ENCODE measurements at regions not wholly inside any gene's neighbourhood (a gene's known extent, or its start where the extent isn't known, plus 50 kb on each side); places are given as distances from the start of the nearest gene placed in this dataset.

DNA sequence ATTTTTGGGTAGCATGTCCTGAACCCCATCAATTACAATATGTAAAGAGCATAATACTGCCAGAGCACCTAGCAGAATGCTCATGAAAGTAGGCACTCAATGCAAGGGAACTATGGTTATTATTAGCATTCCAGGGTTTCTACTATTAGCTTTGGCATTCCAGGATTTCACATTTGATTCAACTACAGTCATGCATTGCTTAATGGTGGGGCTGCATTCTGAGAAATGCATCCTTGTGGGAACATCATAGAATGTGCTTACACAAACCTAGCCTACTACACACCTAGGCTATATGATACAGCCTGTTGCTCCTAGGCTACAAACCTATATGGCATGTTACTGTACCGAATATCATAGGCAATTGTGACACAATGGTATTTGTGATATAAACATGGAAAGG, 247.8 kb downstream of the CD83 start:
- no peak for DNase-seq

DNA sequence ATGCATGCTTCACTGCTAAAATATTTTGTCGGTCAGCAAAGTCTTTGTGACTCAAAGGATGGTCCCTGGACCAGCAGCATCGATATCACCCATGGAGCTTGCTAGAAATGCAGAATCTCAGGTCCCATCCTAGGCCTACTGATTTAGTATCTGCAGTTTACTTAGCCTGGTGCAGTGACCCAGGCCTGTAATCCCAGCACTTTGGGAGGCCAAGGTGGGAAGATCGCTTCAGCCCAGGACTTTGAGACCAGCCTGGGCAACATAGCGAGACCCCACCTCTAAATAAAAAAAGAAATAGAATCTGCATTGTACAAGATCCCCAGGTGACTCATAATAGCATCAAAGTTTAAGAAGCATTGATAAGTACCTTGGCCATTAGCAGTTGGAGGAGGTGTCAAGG, 248.7 kb downstream of the CD83 start:
- no peak for DNase-seq

DNA sequence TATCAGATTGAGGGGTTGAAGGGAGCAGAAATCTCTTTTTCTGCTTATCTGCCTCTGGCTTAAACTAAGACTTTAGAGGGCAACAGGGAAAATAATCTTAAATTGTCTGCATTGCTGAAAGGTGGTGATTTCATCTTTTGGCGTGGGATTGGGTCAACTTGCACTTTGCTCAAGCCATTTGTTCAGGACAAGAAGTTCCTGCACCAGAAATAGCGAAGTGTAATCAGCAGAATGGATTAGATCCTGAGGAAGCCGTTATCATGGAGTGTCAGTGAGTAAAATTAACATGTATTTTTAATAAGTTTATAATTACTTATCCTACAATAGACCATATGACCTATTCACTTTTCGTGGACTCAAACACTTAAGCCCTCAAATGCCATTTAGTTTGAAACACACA, 249.3 kb downstream of the CD83 start:
- no peak for DNase-seq

DNA sequence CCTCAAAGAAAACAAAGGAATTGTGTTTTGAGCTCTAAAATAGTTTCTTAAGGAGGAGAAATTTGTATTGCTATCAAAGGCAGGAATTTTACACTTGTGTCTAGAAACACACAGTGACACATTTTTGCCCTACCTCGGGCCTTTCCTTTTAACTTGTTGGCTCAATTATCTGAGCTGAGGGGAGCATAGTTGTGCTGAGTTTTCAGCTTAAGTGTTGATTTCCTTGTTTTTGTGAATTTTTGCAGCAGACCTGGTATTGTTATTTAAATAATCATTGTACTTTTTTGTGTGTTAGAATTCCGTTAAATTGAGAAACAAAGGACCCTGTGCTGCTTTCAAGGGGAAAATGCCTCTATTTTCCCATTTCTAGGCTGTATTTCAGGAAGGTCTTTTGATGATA, 249.7 kb downstream of the CD83 start:
- DNase-seq: no peak

DNA sequence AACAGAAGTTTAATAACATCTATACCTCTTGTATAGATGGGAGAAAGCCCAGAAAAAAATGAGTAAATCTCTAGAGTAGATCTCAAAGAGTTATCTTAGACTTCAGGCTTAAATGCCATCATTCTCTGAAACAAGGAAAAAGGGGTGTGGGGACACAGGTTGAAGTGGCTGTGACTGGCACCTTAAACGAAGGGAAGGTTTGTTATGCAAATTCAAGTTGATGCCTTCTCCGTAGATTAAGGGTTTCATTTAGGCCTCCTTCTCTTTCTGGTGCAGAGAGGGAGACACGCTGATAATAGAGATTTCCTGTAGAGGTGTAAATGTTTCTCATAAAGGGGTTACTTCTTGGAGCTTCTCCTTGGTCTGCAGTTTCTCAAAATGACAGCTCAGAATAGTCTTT, 252.1 kb downstream of the CD83 start:
- DNase-seq: no peak

DNA sequence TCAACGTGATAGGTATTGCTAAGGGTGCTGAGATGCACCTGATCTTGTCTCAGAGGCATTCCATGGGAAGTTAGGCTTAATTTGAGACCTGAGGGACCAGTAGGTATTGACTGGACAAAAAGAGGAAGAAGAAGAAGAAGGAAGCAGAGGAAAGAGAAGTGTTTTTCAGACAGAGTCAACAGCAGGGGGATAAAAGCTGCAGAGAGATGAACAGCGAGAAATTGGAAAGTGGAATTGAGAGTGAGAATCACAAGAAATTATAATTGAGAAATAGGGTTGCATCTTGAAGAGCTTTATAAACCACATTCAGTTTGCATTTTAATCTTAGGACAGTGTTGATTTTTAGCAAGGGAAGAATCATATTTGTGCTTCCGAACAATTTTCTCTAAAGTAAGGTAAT, 254.0 kb downstream of the CD83 start:
- no peak for DNase-seq

DNA sequence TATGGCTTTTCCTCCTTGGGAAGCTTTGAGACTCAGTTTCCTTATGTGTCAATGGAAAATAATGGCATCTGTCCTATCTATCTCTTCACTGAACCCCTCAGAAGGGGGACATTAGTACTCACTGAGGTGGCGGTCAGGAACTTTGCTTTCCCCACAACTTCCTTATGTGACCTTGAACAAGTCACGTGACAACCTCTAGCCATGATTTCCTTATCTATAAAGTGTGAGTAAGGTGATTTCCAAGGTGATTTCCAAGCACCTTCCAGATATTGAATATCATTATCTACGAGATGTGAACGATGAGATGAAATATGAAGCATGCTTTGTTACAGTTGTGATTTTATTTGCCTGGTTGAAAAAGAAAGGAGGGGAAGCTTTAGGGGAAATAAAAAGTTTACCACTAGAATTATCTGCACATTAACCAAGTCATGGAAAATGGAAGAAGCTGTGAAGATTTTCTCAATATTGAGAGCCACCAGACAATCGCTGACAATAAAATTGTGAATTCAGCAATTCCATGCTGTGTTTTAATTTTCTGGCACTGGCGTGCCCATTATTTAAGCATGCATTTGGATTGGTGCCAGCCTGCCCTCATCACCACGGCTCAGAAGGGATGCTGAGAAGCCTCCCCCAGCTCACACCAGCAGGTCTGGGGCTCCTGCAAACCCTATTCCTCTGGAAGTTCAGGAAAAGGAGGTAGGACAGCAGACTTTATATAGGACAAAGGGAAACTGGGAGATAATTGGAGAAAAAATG, 255.3 kb downstream of the CD83 start:
- no peak for DNase-seq

DNA sequence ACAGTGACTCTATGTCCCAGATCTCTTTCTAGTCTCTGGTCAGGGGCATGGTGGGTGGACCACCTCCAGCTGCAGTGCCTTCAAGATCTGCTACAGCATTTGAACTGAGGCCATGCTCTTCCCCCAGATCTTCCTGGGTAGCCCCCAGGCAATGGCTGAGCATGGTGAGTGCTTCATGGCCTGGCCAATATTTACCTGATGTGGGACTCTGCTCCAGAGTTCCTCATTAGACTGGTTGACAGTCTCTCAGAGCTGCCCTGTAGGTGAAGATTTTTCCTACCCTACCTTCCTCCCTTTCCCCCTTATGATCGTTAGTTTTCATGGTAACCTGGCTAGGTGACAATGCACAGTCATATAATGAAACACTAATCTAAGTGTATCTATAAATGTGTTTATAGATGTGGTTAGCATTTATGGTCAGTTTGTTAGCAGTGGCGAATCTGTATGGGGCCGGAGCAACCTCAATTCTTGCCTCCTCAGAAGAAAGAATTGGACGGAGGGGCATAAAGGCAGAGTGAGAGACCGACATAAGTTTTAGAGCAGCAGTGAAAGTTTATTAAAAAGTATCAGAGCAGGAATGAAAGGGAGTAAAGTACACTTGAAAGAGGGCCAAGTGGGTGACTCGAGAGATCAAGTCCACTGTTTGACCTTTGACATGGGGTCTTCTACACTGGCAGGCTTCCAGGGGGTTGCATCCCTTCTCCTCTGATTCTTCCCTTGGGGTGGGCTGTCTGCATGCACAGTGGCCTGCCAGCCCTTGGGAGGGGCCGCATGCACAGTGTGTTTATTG, 256.3 kb downstream of the CD83 start:
- no peak for DNase-seq

DNA sequence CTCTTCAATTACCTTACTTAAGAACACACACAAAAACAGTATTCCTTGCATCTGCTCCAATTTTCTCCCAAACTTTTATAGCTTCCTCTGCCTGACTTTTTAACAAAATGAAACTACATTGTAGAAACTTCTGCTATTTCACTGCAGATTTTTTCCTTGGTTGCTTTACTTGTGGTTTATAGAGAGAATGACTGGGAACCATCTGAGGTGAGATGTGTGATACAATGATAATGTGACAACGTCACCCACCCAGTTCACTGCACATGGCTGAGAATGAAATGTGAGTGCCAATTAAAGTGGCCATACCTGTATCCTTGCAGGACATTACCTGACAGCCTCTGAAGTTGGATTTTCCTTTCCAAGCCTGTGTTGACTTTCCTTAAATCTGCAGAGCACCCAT, 258.4 kb downstream of the CD83 start:
- no peak for DNase-seq

DNA sequence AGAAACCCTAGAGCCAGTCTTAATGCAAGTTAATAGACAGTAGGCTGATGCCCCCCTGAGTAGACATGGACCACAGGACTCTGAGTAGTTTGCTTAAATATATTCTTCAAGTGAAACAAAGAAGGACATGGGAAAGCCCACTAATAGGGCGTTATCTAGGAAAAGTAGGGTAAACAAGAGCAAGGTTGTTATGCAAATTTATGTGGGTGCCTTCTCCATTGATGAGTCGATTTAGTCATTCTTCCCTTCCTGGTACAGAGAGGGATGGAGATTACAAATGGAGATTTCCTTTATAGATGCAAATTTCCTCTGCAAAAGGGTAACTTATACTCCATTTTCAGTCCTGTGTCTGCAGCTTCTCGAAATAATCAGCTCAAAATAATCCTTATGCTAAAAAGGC, 262.0 kb downstream of the CD83 start:
- no peak for DNase-seq

DNA sequence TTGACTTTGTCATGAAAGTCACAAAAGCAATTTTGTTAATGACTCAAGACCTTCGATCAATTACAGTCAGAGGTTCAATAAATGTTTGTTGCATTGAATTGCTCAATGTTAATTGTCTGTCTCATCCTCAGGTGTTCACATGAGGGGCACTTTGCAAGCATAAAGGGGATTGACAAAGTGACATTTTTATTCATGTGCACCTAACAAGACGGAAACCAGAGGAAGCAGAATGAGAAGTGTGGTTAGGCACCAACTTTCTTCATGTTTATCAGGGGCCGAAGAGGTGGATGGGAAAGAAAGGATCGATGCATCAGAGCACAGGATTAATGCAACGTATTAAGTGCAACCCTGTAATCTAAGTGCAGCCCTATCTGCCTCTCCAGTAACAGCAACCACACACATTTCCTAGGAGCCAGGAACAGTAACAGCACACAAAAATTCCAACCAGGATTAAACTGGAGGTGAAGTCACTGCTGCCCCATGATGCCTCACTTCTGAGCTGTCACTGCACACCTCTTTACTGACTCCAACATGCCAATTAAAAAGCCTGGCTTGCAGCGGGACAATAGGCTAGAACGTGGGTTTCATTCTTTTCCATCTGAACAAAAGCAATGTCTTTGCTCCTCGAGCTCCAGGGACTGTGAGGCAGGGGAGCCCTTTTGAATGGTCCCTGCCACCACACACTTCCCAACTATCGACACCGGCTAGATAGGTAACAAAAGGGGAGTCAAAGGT, 262.7 kb downstream of the CD83 start:
- no peak for DNase-seq

DNA sequence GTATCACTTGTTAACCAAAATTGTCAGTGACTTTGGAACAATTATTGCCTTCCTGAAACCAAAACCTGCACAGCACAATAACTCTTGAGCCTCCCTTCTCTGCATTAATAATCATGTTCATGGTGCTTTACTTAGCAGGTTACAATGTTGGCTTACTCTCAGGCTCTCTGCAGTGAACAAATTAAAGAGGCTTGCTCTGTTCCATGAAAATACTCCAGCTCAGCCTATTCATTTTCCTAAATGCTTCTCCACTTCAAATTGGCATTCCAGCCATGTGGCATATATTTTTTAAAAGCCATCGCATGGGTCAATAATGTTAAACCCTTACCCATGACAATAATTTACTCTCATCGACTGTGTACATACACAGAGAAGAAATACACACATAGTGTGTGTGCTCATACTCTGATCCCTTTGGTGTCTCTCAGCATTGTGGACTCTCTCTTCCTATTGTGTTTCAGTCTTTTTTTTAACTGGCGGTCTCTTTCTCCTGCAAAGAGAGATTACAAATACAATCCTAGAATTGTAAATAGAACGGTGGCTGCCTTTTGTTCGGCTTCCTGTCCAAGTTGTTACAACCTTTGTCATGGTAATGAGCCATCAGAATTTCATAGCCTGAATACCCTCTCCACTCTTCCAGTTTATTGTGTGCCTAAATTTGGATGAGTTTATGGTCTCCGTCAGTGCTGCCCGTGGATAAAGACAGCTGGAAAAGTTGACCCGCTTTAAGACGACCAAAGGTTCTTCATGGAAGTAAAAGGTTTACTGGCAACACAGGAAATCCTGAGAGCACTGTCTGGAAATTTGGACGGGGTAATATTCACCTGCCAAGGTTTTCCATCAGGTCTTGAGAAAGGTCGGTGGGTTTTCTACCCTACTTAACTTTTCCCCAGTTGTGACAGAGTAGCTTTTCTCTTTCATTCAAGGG, 263.6 kb downstream of the CD83 start:
- DNase-seq: no peak

DNA sequence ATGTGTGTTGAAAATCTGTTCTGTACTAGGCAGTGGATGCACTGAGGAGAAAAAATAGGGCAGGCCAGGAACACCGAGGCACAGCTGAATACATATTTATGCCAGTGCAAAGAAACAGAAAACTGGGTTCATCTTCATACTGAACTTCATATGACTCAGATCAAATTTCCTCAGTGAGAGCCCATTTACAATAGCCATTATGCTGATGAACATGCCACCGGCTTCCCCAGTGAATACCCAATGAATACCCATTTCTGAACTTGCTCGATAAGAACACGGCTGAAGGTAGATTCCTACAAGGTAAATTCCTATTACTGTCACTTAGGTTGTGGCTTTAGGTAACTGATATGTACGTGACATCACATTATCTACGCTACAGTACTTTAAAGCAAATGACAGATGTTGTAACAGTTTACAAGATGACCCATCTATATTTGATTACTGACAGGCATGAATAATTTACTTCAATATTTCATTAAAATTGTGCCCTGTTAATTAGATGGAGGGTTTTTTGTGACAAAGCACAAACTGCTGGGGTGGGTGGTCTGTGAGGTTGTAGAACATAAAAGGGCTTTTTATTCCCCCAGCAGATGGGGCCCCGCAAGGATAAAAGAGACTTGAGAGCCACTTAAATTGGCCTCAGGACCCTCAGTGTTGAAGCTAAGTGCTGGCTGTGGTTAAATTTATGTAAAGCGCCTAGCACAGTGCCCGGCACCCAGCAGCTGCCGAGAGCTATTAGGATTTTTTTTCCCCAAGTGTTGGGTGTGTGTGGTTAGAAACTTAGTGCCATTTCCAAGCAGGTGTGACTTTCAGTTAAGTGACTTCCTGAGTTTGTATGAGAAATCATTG, 264.5 kb downstream of the CD83 start:
- no peak for DNase-seq

DNA sequence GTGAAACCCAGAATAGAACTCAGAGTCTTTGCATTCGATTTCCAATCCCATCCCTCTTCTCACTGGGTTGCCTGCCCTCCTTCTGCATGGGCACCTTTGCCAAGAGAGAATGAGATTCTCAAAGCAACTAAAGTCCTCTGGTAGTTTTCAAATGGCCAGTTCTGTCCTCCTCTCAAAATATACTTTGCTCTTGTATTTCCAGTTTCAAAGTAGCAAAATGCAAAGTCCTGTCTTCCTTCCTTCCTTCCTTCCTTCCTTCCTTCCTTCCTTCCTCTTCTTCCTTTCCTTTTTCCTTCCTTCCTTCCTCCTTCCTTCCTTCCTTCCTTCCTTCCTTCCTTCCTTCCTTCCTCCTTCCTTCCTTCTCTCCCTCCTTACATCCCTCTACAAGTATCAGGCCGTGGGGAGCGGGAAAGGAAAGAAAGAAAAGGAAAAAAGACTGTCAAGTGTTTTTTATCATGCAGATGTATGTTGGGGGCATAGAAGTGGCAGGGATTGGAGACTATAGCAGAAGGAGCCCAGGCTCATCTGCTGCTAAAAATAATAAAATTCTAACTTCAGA, 265.2 kb downstream of the CD83 start:
- DNase-seq: no peak

DNA sequence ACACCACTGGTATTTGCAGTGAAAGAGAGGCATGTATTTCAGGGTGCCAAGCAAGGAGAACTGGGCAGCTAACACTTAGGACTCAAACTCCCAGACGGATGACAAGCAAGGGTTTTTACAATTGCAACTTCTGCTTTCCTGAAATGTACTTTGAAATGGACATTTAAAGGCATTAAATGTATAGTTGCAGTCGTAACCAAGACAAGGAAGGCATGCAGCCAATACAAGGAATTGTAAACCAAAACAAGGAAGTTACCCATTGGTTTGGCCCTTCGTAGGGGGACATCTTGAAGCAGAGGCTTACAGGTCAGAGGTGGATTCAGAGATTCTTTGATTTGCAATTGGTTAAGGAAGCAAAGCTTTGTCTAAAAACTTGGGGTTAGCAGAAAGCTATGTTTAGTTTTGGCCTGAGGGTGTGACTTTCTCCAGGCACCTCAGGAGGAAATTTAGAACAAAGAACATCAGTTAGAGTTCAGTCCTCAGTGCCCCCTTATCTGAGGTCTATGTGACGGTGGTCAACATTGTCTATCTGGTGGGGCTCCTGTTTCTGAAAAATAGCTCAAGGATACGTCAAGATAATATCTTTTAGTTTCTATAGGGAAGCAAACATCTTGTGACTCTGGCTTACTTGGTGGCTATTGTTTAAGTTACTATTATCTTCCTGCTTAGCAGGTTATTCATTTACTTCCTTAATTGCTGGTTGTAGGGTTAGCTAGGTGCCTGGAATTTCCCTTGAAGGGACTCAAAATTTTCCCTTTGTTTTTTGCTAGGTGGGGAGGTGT, 266.0 kb downstream of the CD83 start:
- DNase-seq: no peak

DNA sequence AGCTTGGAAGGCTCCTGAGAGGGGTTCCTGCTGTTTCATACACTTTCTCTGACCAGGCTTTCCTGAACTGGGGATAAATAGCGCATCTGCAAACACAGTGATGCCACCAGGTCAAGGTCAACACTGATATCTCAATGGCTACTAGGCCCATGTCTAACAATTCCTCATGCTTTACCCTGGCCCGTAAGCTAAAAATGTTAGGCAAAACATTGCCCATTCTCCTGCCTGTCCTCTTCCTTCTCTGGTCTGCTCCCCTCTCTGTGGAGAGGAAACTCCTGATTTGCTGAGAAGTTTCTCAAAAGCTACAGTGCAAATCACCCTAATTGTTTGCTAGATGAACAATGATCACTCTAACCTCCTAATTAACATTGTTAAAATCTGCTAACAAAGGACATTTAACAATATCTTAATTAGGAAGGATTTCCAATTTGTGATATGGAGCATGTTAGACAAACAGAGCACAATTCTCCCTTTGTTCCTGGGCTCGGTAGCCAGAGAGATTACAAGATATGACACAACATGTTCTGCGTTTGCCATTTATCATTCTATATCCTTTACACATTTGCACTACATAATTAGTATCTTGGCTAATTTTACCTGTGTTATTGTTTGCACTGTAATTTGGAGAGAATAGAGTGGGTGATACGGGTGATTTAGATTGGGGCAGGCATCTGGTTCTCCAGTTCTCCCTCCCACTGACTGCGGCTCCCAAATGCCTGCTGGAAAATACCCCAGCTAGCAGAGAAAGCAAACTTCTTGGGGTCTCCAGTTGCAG, 266.8 kb downstream of the CD83 start:
- DNase-seq: no peak

DNA sequence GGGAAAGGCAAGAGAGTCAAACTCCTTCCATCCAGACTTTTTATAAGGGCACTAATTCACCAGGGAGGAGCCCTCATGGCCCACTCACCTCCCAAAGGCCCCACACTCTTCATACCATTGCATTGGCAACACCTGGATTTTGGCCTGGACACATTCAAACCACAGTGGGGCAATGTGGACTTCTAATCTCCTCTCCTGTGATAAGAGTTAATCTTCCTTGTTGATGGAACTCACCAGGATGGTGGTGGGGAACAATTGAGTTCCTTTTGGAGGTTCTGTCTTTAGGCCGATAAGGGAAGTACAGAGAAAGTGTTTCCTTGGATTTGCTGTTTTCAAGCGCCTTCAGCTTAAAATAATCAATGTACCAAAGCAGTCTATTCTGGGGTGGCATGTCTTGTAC, 268.7 kb downstream of the CD83 start:
- no peak for DNase-seq

DNA sequence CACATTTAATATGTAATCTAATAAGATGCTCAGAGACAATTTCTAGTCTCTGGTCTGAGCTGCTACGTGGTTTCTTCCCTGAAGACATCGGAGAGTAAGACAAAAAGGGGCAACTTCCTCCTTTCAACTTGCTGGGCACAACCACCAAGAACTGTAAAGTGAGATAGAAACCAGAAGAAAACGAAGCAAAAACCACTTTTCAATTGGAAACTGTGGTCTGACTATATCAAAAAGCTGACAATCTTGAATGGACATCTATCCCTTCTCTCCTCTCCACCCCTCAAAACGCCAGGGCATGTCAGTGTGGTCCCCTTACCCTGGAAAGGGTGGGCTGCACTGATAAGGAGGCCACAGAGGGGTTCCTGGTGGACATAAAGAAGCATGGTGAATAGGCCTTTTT, 269.1 kb downstream of the CD83 start:
- DNase-seq: no peak

Data from nucleus accumbens (tissue), 56 donors.